Pancreas (tissue), 10 donors: ENCODE measurements at regions not wholly inside any gene's neighbourhood (a gene's known extent, or its start where the extent isn't known, plus 50 kb on each side); places are given as distances from the start of the nearest gene placed in this dataset.
A peak's percentile ranks its signal among the peaks of the same experiment; 100 is the strongest.

Experiments
- ATAC-seq, 4 donors: fragments of 200-7000 bp; cut with Tn5 transposase; one replicate each; pipeline versions ENCODE4 v1.8.0 to v1.9.1; 2020; ENCODE audit warnings: mild to moderate bottlenecking in 4 of 4, moderate library complexity in 4 of 4
- DNase-seq, 6 donors: peaks; one replicate each; pipeline ENCODE4 v3.0.0-alpha.2; 2020
- FAIRE-seq: peaks from 2 replicates; lab custom pipeline; 2012; peaks lifted over from hg19 to GRCh38; lab: Jason Lieb, UNC
- H3K27ac ChIP-seq, 4 donors: fragments of 200-600 bp; sonication (generic); 1 replicate in 3 of 4; 2 replicates in 1 of 4; pipeline versions ENCODE4 v1.5.0 to v1.8.0; 2020
- H3K27me3 ChIP-seq, 4 donors: fragments of 200-600 bp; one replicate each; pipeline ENCODE4 v1.8.0; 2021
- H3K36me3 ChIP-seq, 3 donors: fragments of 200-600 bp; sonication (generic) in 1 of 3; one replicate each; pipeline versions ENCODE4 v1.5.0 to v1.8.0; 2020 to 2021
- H3K4me1 ChIP-seq, 3 donors: fragments of 200-600 bp; one replicate each; pipeline ENCODE4 v1.8.0; 2021
- H3K4me3 ChIP-seq, 4 donors: fragments of 200-600 bp; sonication (generic) in 2 of 4; one replicate each; pipeline versions ENCODE4 v1.5.0 to v1.8.0; 2020 to 2021
- H3K9me3 ChIP-seq, 4 donors: fragments of 200-600 bp; one replicate each; pipeline ENCODE4 v1.8.0; 2021
- CTCF ChIP-seq, 4 donors: fragments of 200-600 bp; sonication (generic) in 3 of 4; IDR thresholded peaks; one replicate each; pipeline versions ENCODE4 v1.5.0 to v1.8.0; 2021; ENCODE audit warnings: antibody characterized with exemption in 4 of 4
- WGBS, 2 donors: extraction: QIAGEN DNeasy Blood & Tissue Kit; methylation state at CpG; one replicate each; pipeline ENCODE4 v1.1.7; 2013; 5-methylcytosine and 5-hydroxymethylcytosine counted together
- intact Hi-C, 3 donors: fragments of 100-400 bp; cut with DNase I; formaldehyde crosslinking; loops; one replicate each; pipeline versions ENCODE4 v1.11.1 to v1.14.2; 2022
- donor health status: healthy with polysubstance abuse.
- donor health status: DM: no; HTN: no; CAD: no; lungs with moderate emphysema.
- donor health status: DM: no; HTN: no; CAD: no.
- donor health status: control.
- donor health status: control.
- donor health status: Bipolar disorder and iron deficiency.
- donor health status: DM: yes; HTN: yes; CAD: no.
- donor health status: DM: no; HTN: no; CAD: no.
- donor health status: DM: no; HTN: no; CAD: no.
- donor health status: DM: yes; HTN: yes; CAD: no.

DNA sequence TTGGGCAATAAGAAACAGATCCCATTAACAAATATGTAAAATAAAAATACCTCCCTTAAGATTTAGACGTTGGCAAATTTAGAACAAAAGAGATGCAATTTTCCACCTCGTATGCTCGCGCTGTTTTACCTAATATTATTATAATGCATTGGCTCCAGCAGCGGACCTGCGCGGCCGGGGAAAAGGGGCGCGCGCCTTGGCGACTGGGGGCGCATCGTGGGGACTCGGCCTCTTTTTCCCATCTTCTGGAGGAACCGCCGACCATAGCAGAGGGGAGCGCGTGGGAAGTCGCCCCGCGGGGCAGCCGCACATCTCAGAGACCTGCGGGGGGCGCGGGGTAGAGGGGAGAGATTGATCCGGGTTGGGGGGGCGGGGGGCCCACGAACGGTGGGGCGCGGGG lies 139.4 kb upstream of the MKI67 start:
- FAIRE-seq = no peak
- intact Hi-C loops = no loop called here
- Histone ChIP-seq H3K9me3 (no peaks in the 10 kb centered on the region), H3K27me3 (peaks cover 0 to 16% (median 0%) of the 10 kb centered on the region in 4 donors), H3K4me1 (no peaks in the 10 kb centered on the region), H3K27ac (no peak overlapping the region), H3K36me3 (no peaks in the 10 kb centered on the region), H3K4me3 (no peak overlapping the region)
- no peak for TF ChIP-seq CTCF (IDR thresholded peaks at IDR 0.05)
- no peak for ATAC-seq
- WGBS, 2 donors = 13 to 19% methylated on average over 24 to 32 of the region's 32 CpGs
- DNase-seq = no peak

- no peaks in the 10 kb centered on the region for H3K36me3 ChIP-seq
- FAIRE-seq = no peak
Observed at GRCh38 chr10:128267581-128267980, 141.4 kb upstream of the MKI67 start.

DNA sequence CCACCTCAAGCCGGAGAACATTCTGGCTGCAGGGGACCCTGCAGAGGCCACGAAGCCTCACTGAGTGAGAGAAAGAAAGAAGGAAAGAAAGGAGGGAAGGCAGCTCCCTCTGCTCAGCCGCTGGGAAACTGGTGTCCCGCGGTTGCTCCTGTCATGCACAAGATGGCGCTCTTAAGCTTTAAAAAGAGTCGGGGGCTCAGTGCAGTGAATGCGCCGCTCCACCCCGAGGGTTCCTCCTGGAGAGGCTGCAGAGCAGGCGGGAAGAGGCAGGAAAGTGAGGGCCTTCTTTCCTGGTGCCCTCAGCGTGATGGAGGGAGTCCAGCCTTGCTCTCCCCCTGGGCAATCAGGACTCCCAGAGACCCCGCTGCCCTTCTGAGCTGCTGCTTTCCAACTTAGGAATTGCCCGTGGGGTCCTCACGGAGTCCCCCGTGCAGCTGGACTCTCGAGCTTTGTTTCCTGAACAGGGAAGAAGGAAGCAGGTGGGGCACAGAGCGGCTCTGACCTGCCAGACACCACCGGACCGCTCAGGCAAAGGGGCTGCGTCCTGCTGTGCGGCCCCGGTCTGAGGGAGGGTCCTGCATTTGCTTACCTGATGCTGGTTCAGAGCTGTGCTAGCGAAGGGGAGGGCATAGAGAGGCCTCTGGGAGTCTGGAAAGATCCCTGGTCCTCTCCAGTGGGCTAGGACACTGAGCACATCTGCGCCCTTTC lies 141.9 kb upstream of the MKI67 start:
- FAIRE-seq = no peak
- intact Hi-C loops = no loop called here
- no peak for ATAC-seq
- Histone ChIP-seq H3K9me3 (no peaks in the 10 kb centered on the region), H3K27me3 (peaks cover 0 to 19% (median 0%) of the 10 kb centered on the region in 4 donors), H3K36me3 (no peaks in the 10 kb centered on the region), H3K4me1 (no peaks in the 10 kb centered on the region), H3K4me3 (no peak overlapping the region), H3K27ac (no peak overlapping the region)
- WGBS, 2 donors = 27 to 33% methylated on average over 25 of the region's 25 CpGs
- no peak for DNase-seq
- TF ChIP-seq CTCF (IDR thresholded peaks at IDR 0.05) = peak in 1 of 4 donors; percentile 5

More at GRCh38 chr10:128267581-128267980, 141.4 kb upstream of the MKI67 start:
- H3K4me1 ChIP-seq = no peaks in the 10 kb centered on the region
- intact Hi-C loops = no loop called here
- ATAC-seq (no peak), DNase-seq (no peak)
- no peak overlapping the region for H3K27ac ChIP-seq
- WGBS, 2 donors = 23 to 38% methylated on average over 5 of the region's 5 CpGs
- no peak overlapping the region for H3K4me3 ChIP-seq
- peaks cover 0 to 19% (median 0%) of the 10 kb centered on the region in 4 donors for H3K27me3 ChIP-seq
- H3K9me3 ChIP-seq = no peaks in the 10 kb centered on the region
- no peak for TF ChIP-seq CTCF (IDR thresholded peaks at IDR 0.05)

DNA sequence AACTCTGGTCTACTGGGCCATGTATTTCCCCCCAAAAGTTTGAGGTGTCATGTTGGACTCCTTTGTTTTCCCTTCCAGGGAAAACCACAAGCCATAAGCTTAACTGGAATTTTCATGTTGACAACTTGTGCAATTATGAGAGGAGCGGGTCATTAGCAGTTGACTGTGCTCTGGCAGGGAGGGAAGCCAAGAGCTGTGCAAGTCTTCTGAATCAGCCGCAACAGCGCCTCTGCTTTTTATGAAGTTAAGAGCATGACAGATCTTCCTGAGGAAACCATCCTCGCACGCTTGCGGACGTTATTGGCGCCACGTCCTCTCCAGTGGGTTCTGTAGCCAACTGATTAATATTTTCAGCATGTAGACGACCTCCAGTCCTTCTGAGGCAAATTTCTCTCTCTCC lies 148.7 kb upstream of the MKI67 start:
- Histone ChIP-seq H3K27me3 (peaks cover 0 to 15% (median 5%) of the 10 kb centered on the region in 4 donors), H3K4me3 (no peak overlapping the region), H3K36me3 (no peaks in the 10 kb centered on the region), H3K4me1 (no peaks in the 10 kb centered on the region), H3K9me3 (no peaks in the 10 kb centered on the region), H3K27ac (no peak overlapping the region)
- intact Hi-C loops = no loop called here
- 40 to 46% methylated on average over 10 of the region's 10 CpGs for WGBS, 2 donors
- peak in 1 of 6 donors; percentile 17 for DNase-seq
- no peak for FAIRE-seq
- peak in 1 of 4 donors; percentile 54 for ATAC-seq
- no peak for TF ChIP-seq CTCF (IDR thresholded peaks at IDR 0.05)
